22Rv1 (cell line): ENCODE measurements at regions not wholly inside any gene's neighbourhood (a gene's known extent, or its start where the extent isn't known, plus 50 kb on each side); places are given as distances from the start of the nearest gene placed in this dataset.
"Not testable (repeated sequence)": the region's sequence is repeated elsewhere in the genome, so short reads cannot be mapped to it uniquely, and the experiment has no call there.

Experiments used
- H3K27ac ChIP-seq: fragments of 450-650 bp; 2 replicates; pipeline ENCODE4 v1.5.1; 2017
- ZFX ChIP-seq: fragments of 450-650 bp; IDR thresholded peaks from 2 replicates; pipeline ENCODE4 v1.6.1; 2017; ENCODE audit warnings: antibody characterized with exemption, borderline replicate concordance
- TF ChIP-seq, protein P1 (sequence below): fragments of 450-650 bp; IDR thresholded peaks from 2 replicates; pipeline ENCODE4 v1.5.1; 2017; ENCODE audit warnings: mild to moderate bottlenecking

DNA sequence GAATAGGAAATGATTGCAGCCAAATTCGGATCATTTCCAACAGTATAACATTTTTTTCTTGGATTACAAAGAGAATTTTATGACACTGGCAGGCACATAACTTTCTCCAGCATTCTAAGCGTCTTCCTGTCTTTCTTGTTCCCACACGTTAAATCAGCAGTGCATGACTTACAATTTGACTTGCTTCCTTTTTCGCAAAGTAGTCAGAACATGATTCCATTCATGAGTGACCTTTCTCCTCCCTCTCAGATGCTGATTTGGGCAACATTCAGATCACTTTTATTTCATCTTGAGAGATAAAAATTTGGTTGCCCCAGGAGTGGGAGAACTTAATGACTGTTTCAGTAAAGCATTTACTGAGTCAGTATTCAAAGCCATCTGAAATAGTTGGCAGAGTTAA lies 858.7 kb upstream of the ACVR2A start:
- no peak overlapping the region for H3K27ac ChIP-seq

DNA sequence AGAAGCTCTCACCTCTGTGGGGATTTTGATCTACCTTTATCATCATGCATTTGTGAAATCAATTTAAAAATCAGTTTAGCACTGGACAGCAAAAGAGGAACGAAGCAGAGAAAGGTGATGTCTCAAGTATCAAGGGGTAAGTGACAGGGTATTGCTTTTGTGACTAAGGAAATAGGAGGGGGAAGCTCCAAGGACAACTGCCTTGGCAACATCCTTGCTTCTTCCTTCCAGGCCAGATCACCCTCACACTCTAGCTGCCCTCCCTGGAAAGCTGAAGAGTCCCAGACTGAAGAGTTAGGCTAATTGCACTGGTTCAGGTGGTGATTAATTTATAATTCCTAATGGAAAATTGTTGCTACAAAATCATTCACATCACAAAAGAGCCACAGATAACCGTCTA lies 859.1 kb upstream of the ACVR2A start:
- H3K27ac ChIP-seq, result no peak overlapping the region
- TF ChIP-seq, protein P1, sequence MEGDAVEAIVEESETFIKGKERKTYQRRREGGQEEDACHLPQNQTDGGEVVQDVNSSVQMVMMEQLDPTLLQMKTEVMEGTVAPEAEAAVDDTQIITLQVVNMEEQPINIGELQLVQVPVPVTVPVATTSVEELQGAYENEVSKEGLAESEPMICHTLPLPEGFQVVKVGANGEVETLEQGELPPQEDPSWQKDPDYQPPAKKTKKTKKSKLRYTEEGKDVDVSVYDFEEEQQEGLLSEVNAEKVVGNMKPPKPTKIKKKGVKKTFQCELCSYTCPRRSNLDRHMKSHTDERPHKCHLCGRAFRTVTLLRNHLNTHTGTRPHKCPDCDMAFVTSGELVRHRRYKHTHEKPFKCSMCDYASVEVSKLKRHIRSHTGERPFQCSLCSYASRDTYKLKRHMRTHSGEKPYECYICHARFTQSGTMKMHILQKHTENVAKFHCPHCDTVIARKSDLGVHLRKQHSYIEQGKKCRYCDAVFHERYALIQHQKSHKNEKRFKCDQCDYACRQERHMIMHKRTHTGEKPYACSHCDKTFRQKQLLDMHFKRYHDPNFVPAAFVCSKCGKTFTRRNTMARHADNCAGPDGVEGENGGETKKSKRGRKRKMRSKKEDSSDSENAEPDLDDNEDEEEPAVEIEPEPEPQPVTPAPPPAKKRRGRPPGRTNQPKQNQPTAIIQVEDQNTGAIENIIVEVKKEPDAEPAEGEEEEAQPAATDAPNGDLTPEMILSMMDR, result no peak
- TF ChIP-seq ZFX, result no peak

More for the DNA sequence above, 858.7 kb upstream of the ACVR2A start:
- TF ChIP-seq, protein P1, result no peak
- TF ChIP-seq ZFX, result no peak

DNA sequence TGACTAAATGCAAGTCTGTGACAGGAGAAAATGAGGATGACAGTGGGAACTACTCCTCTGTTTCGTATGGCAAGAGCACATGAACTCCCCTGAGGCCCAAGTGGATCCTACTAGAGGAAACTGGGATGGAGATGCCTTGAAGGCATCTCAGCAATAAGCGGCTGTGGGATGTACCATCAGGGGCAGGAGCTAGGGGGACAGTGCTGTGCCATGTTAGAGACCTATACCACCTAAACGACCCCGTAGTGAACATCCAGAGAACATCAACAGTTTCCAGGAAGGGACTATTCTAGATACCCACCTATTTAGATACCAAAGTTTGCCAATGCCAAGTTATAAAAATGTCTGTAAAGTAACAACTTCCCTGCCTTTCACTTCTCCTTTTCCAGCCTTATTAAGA lies 860.8 kb upstream of the ACVR2A start:
- H3K27ac ChIP-seq, result no peak overlapping the region
- no peak for TF ChIP-seq ZFX
- TF ChIP-seq, protein P1, result no peak

DNA sequence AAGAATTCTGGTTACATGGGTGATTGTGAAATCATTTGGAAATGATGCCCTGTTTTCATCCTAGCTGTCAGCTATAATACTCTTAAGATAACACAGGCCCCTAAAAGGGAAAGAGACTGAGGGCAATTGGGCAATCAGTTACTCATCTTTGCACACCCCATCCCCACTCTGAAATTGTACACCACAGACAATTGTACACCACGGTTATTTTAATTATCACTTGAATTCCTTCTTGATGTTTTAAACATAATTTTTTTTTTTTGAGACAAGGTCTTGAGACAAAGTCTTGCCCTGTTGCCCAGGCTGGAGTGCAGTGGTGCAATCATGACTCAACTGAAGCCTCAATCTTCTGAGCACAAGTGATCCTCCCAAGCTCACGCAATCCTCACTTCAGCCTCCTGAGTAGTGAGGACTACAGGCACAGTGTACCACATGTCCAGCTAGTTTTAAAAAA lies 862.4 kb upstream of the ACVR2A start:
- H3K27ac ChIP-seq, result no peak overlapping the region
- TF ChIP-seq, protein P1, result no peak
- TF ChIP-seq ZFX, result no peak

DNA sequence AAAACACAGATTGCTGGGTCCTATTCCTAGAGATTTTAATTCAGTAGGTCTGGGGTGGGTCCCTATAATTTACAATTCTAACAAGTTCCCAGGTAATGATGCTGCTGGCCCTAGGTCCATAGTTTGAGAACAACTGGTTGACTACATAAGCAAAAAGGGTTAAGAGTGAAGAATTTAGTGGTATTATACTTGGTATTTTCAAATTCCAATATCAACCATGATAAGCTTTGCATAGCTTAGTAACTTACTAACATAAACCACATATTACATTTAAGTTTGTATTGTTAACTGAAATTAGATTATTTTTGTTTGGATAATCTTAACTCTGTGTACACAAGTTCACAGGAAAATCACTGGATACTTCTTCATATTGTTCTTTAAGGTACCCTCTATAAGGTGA lies 862.9 kb upstream of the ACVR2A start:
- no peak overlapping the region for H3K27ac ChIP-seq
- no peak for TF ChIP-seq ZFX
- TF ChIP-seq, protein P1, result no peak

DNA sequence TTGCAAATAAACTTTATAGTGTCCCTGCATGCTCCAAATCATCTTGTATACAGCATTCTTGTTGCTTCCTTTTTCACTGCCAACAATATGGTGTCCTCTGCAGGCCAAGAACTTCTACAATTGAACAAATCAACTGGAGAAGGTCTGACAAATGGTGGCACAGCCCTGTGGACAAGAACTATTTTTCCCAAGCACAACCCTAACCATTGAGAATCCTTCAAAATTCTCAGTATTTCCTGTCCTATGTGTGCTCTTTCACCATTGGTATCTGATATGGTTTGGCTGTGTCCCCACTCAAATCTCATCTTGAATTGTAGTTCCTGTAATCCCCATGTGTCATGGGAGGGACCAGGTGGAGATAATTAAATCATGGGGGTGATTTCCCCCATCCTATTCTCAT lies 865.1 kb upstream of the ACVR2A start:
- H3K27ac ChIP-seq, result no peak overlapping the region
- TF ChIP-seq, protein P1, result no peak
- no peak for TF ChIP-seq ZFX

DNA sequence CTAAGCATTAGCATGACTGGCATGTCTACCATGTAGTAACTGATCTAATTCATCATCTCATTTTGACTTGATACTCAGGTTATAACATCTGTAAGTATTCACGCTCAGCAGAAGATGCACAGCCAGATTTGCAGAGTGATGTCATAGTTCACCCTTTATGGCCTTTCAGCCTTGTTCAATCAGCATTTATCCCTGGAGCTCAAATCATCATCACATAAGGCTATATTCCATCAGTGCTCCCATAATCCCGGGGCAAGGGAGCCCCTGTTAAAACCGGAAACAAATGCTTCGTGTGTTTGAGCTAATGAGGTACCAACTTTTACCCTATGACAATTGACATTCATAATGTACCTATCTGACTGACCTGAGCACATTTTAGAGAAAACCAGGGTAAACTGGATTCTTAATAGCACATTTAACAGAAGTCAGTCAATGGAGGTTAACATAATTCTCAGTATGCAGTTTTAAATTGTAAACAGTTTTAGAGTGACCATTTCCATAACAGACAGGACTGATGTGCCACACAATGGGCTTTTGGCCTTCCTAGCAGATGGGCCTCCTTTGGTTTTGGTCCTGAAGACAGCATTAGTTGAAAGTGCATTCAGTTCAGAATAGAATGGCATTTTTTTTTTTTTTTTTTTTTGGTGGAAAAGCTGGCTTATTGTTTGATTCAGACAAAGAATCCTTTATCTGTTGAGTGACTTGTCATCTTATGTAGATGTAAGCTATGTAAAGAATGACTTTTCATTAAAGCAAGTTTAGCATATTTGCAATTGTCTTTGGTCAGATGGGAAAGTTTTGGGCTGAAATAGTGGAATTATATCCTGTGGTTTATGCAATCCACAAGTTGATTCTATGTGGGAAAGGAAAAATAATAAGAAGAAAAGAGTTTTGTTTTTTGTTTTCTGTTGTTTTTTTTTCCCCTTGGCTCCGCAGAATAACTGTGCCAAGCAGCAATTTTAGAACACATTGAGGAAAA lies 866.0 kb upstream of the ACVR2A start:
- no peak overlapping the region for H3K27ac ChIP-seq

DNA sequence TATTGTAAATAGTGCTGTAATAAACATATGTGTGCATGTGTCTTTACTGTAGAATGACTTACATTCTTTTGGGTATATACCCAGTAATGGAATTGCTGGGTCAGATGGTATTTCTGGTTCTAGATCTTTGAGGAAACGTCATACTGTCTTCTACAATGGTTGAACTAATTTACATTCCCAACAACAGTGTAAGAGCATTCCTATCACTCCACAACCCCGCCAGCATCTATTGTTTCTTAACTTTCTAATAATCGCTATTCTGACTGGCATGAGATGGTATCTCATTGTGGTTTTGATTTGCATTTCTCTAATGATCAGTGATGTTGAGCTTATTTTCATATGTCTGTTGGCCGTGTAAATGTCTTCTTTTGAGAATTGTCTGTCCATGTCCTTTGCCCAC lies 873.8 kb upstream of the ACVR2A start:
- not testable (repeated sequence) for H3K27ac ChIP-seq

More for the DNA sequence above, 866.0 kb upstream of the ACVR2A start:
- TF ChIP-seq ZFX, result no peak

DNA sequence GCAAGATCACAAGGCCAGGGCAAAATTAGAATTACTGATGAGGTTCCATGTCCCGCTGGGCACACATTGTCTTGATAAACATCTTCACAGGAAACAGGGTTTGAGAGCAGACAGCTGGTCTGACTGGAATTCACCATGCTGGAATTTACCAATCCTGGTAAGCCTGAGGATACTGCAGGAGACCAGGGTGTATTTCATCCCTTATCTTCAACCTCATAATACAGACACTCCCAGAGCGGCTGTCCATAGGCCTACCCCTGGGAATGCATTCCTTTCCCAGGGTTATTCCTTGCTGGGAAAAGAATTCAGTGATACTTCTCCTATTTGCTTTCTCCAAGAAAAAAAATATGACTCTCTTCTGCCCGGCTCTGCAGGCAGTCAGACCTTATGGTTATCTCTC lies 875.1 kb upstream of the ACVR2A start:
- not testable (repeated sequence) for H3K27ac ChIP-seq
